ENCODE measurements at regions not wholly inside any gene's neighbourhood (a gene's known extent, or its start where the extent isn't known, plus 50 kb on each side); places are given as distances from the start of the nearest gene placed in this dataset.
"Not testable (repeated sequence)": the region's sequence is repeated elsewhere in the genome, so short reads cannot be mapped to it uniquely, and the experiment has no call there.

DNA sequence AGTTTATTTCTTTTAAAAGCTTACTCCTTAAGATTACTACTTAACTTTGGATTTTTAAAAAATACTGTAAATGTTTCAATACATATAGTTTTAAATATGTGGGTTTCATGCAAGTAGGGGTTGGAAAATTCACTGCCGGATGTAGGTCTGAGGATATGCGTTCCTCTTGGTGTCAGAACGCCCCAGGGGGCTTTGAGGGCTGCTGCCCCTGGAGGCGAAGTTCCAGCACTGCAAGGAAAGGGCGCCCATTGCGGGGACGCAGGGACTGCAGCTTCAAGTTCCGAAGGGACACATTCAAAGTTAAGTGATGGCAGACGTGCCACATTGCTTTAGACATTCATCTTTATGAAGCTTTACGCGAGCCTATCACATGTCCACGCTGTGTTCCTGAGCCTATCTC is 152.9 kb downstream of the SOD2 start:
- Histone ChIP-seq H3K4me1 (no peaks in the 10 kb centered on the region), H3K27ac (no peak overlapping the region), H3K27me3 (no peaks in the 10 kb centered on the region), H3K4me3 (no peak overlapping the region), H3K9me3 (no peaks in the 10 kb centered on the region), H3K36me3 (no peaks in the 10 kb centered on the region)
- no peak for DNase-seq
- intact Hi-C loops (cut with DNase I; ENCODE audit: low total_unique reads) = no loop called here
- TF ChIP-seq, protein P1, sequence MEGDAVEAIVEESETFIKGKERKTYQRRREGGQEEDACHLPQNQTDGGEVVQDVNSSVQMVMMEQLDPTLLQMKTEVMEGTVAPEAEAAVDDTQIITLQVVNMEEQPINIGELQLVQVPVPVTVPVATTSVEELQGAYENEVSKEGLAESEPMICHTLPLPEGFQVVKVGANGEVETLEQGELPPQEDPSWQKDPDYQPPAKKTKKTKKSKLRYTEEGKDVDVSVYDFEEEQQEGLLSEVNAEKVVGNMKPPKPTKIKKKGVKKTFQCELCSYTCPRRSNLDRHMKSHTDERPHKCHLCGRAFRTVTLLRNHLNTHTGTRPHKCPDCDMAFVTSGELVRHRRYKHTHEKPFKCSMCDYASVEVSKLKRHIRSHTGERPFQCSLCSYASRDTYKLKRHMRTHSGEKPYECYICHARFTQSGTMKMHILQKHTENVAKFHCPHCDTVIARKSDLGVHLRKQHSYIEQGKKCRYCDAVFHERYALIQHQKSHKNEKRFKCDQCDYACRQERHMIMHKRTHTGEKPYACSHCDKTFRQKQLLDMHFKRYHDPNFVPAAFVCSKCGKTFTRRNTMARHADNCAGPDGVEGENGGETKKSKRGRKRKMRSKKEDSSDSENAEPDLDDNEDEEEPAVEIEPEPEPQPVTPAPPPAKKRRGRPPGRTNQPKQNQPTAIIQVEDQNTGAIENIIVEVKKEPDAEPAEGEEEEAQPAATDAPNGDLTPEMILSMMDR (IDR thresholded peaks at IDR 0.05) = no peak
- no peak for TF ChIP-seq POLR2A (IDR thresholded peaks at IDR 0.05)

DNA sequence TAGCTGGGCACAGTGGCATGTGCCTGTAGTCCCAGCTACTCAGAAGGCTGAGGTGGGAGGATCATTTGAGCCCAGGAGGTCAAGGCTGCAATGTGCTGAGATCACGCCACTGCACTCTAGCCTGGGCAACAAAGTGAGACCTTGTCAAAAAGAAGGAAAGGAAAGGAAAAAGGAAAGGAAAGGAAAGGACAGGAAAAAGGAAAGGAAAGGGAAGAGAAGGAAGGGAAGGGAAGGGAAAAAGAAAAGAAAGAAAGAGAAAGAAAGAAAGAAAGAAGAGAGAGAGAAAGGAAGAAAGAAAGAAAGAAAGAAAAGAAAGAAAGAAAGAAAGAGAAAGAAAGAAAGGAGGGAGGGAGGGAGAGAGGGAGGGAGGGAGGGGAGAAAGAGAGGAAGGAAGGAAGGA is 155.0 kb downstream of the SOD2 start:
- H3K27ac ChIP-seq; H3K4me3 ChIP-seq; H3K27me3 ChIP-seq; H3K36me3 ChIP-seq; intact Hi-C loops (cut with DNase I; ENCODE audit: low total_unique reads); DNase-seq; H3K4me1 ChIP-seq; H3K9me3 ChIP-seq: not testable (repeated sequence)

DNA sequence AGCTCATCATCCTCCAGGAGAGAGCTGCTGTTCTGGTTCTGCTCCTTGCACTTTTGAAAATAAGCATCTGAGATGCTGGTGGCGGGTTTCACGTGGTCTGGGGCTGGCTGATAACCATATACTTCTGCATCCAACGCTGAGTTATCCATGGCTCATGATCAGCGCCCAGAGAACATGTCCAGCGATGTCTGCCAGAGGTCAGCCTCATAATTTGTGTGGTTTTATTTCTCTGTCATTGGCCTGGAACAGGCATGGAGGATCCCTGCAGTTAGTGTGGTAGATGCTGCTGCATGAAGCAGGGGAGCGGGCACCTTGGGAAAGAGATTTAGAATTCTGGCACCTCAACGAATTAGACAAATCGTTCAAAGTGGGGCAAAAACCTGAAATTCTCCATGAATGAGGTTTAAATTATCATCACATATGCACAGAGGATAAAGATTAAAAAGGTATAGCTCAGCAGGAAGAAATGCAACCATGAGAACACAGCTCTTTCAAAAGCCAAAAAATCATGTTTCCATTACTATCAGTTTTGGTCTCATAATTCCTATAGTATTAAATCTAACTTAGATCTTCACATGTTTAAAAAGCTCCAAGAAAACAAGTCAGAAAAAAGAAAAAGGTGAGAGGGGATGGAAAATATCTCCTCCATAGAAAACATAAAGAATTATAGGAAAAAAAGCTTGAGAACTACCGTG is 157.2 kb downstream of the SOD2 start:
- Histone ChIP-seq H3K9me3 (no peaks in the 10 kb centered on the region), H3K4me3 (no peak overlapping the region), H3K36me3 (no peaks in the 10 kb centered on the region), H3K27me3 (no peaks in the 10 kb centered on the region), H3K27ac (no peak overlapping the region), H3K4me1 (no peaks in the 10 kb centered on the region)
- no peak for TF ChIP-seq POLR2A (IDR thresholded peaks at IDR 0.05)
- TF ChIP-seq, protein P1 (IDR thresholded peaks at IDR 0.05) = no peak
- peak in 1 of 2 donors; percentile 61 for DNase-seq
- intact Hi-C loops (cut with DNase I; ENCODE audit: low total_unique reads) = no loop called here

DNA sequence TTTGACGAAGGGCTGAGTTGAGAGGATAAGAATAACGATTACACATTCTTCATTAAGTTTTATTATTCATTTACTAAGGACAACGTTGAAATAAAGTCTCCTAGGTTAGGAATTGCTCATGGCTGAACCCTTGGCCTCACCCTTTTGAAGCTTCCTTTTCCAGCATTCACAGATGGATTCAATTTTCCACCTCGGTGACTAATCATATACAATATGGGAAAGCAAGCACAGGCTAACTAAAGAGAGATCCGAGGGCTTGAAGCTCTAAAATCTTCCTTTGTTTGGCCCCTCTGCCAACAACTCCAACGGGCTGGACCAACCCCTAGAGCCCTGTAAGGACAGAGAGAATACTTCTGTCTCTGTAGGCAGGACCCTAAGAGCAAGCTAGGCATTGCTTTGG is 159.5 kb downstream of the SOD2 start:
- intact Hi-C loops (cut with DNase I; ENCODE audit: low total_unique reads) = no loop called here
- TF ChIP-seq, protein P1 (IDR thresholded peaks at IDR 0.05) = no peak
- TF ChIP-seq POLR2A (IDR thresholded peaks at IDR 0.05) = no peak

DNA sequence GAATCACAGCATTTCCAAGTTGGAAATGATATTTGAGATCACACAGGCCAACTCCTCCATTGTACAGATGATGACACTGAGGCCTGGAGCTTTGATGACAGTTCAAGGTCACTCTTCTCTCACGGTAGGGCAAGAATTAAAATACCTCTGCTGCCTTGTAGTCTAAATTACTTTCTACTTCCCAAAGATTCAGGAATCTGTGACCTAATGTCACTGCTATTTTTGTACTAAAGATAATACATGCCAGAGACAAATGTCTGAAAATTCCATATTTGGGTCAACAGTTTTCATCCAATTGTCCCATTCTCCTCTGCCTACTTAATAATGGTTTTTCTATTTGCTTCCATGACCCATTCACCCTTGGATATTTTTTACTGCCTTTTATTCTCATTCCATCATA is 160.0 kb downstream of the SOD2 start:
- intact Hi-C loops (cut with DNase I; ENCODE audit: low total_unique reads) = no loop called here
- no peak for TF ChIP-seq POLR2A (IDR thresholded peaks at IDR 0.05)
- TF ChIP-seq, protein P1 (IDR thresholded peaks at IDR 0.05) = no peak
- no peaks in the 10 kb centered on the region for H3K36me3 ChIP-seq
- DNase-seq = no peak
- H3K27me3 ChIP-seq = no peaks in the 10 kb centered on the region
- H3K9me3 ChIP-seq = no peaks in the 10 kb centered on the region
- no peak overlapping the region for H3K4me3 ChIP-seq
- H3K4me1 ChIP-seq = no peaks in the 10 kb centered on the region
- H3K27ac ChIP-seq = no peak overlapping the region

More for the DNA sequence above, 159.5 kb downstream of the SOD2 start:
- Histone ChIP-seq H3K4me3 (no peak overlapping the region), H3K27ac (peak overlapping the region in 1 of 2 donors; percentile 25), H3K4me1 (no peaks in the 10 kb centered on the region), H3K27me3 (no peaks in the 10 kb centered on the region), H3K9me3 (no peaks in the 10 kb centered on the region), H3K36me3 (no peaks in the 10 kb centered on the region)
- DNase-seq = no peak

DNA sequence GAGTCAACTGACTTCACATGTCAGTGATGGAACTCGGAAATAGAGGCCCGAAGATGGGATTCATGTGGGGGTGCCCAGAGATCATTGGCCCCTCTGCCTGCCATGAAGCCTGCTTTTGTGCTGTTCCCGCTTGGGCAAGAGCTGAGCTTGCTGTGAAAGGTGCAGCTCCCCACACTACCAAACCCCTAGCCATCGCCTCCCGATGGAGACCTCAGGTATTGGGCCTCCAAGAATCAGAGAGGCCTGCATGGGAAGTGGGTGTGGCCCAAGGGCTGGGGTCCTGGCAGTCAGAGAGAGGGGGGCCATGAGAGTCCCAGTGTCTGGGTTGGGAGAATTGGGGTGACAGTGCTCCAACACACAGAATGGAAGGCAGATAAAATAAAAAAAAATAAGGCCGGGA is 160.9 kb downstream of the SOD2 start:
- Histone ChIP-seq H3K4me1 (no peaks in the 10 kb centered on the region), H3K9me3 (no peaks in the 10 kb centered on the region), H3K36me3 (no peaks in the 10 kb centered on the region), H3K27ac (no peak overlapping the region), H3K27me3 (no peaks in the 10 kb centered on the region), H3K4me3 (no peak overlapping the region)
- no peak for DNase-seq
- intact Hi-C loops (cut with DNase I; ENCODE audit: low total_unique reads) = no loop called here
- TF ChIP-seq, protein P1 (IDR thresholded peaks at IDR 0.05) = no peak
- TF ChIP-seq POLR2A (IDR thresholded peaks at IDR 0.05) = no peak
